WTC11 (cell line): ENCODE measurements at regions not wholly inside any gene's neighbourhood (a gene's known extent, or its start where the extent isn't known, plus 50 kb on each side); places are given as distances from the start of the nearest gene placed in this dataset.

Source experiments
- ATAC-seq: fragments of 200-7000 bp; cut with Tn5 transposase; 2 replicates; pipeline ENCODE4 v1.10.0; 2021; ENCODE audit warnings: mild to moderate bottlenecking, moderate library complexity
- CTCF ChIA-PET: fragments of 300-600 bp; sonication (Branson Sonifier 250); formaldehyde crosslinking; loops from one replicate; lab custom pipeline; 2021; ENCODE audit warnings: antibody characterized with exemption; lab: Charles Lee
- POLR2A ChIA-PET: fragments of 350-600 bp; sonication (Branson Sonifier 250); formaldehyde crosslinking; loops from one replicate; lab custom pipeline; 2021; ENCODE audit warnings: antibody characterized with exemption; lab: Charles Lee
- DNase-seq: peaks from one replicate; pipeline ENCODE4 v3.0.0; 2021; ENCODE audit warnings: low spot score
- H3K27ac Mint-ChIP-seq: 2 replicates; pipeline ENCODE4 v1.8.0; 2021; ENCODE audit warnings: mixed read lengths
- H3K27me3 Mint-ChIP-seq: 2 replicates; pipeline ENCODE4 v1.8.0; 2021; ENCODE audit warnings: low read depth, mild to moderate bottlenecking, moderate library complexity, mixed read lengths
- H3K36me3 Mint-ChIP-seq: 2 replicates; pipeline ENCODE4 v1.8.0; 2021; ENCODE audit warnings: mixed read lengths
- H3K4me1 Mint-ChIP-seq: 2 replicates; pipeline ENCODE4 v1.8.0; 2022; ENCODE audit warnings: mixed read lengths
- H3K4me3 Mint-ChIP-seq: 2 replicates; pipeline ENCODE4 v1.8.0; 2021; ENCODE audit warnings: mild to moderate bottlenecking, moderate library complexity, mixed read lengths
- H3K9me3 Mint-ChIP-seq: 2 replicates; pipeline ENCODE4 v1.8.0; 2021; ENCODE audit warnings: mixed read lengths
- AR ChIP-seq: fragments of 250-450 bp; sonication (Bioruptor Pico); IDR thresholded peaks from 2 replicates; pipeline ENCODE4 v1.9.0; 2021; ENCODE audit warnings: mild to moderate bottlenecking
- CREM ChIP-seq: sonication (generic); formaldehyde crosslinking; IDR thresholded peaks from 2 replicates; pipeline ENCODE4 v1.8.1; 2022; ENCODE audit warnings: mild to moderate bottlenecking, missing genetic modification reagents, moderate library complexity
- EMX1 ChIP-seq: fragments of 250-450 bp; sonication (Bioruptor Pico); IDR thresholded peaks from 2 replicates; pipeline ENCODE4 v1.8.0; 2021; ENCODE audit warnings: mild to moderate bottlenecking
- ERG ChIP-seq: fragments of 250-450 bp; sonication (Bioruptor Pico); IDR thresholded peaks from 2 replicates; pipeline ENCODE4 v1.8.0; 2021; ENCODE audit warnings: mild to moderate bottlenecking
- ESRRA ChIP-seq: sonication (generic); formaldehyde crosslinking; IDR thresholded peaks from 2 replicates; pipeline ENCODE4 v1.8.1; 2022; ENCODE audit warnings: mild to moderate bottlenecking, missing genetic modification reagents, borderline replicate concordance
- FOXP1 ChIP-seq: sonication (generic); formaldehyde crosslinking; IDR thresholded peaks from 2 replicates; pipeline ENCODE4 v1.8.0; 2022; ENCODE audit warnings: missing genetic modification reagents, mild to moderate bottlenecking, moderate library complexity, borderline replicate concordance
- GRHL2 ChIP-seq: fragments of 250-450 bp; sonication (Bioruptor Pico); IDR thresholded peaks from 2 replicates; pipeline ENCODE4 v1.8.0; 2022; ENCODE audit warnings: mild to moderate bottlenecking, moderate library complexity; ENCODE audit not compliant: insufficient replicate concordance, severe bottlenecking
- JUN ChIP-seq: sonication (generic); formaldehyde crosslinking; IDR thresholded peaks from 2 replicates; pipeline ENCODE4 v1.8.0; 2023; ENCODE audit warnings: mild to moderate bottlenecking, missing genetic modification reagents
- KAT7 ChIP-seq: sonication (generic); formaldehyde crosslinking; IDR thresholded peaks from 2 replicates; pipeline ENCODE4 v1.8.1; 2023; ENCODE audit warnings: missing genetic modification reagents, mild to moderate bottlenecking, borderline replicate concordance
- NFYB ChIP-seq: sonication (generic); formaldehyde crosslinking; conservative IDR thresholded peaks from 2 replicates; pipeline ENCODE4 v1.8.0; 2022; ENCODE audit warnings: low read depth, missing genetic modification reagents
- NR1H2 ChIP-seq: sonication (generic); formaldehyde crosslinking; IDR thresholded peaks from 2 replicates; pipeline ENCODE4 v1.9.0; 2021; ENCODE audit warnings: mild to moderate bottlenecking, moderate library complexity, missing genetic modification reagents
- PREB ChIP-seq: sonication (generic); formaldehyde crosslinking; IDR thresholded peaks from 2 replicates; pipeline ENCODE4 v1.8.1; 2022; ENCODE audit warnings: mild to moderate bottlenecking, missing genetic modification reagents, moderate library complexity, borderline replicate concordance
- RELA ChIP-seq: sonication (generic); formaldehyde crosslinking; IDR thresholded peaks from 2 replicates; pipeline ENCODE4 v1.8.1; 2022; ENCODE audit warnings: missing genetic modification reagents, mild to moderate bottlenecking, borderline replicate concordance
- SMAD4 ChIP-seq: sonication (generic); formaldehyde crosslinking; IDR thresholded peaks from 2 replicates; pipeline ENCODE4 v1.8.0; 2022; ENCODE audit warnings: mild to moderate bottlenecking, missing genetic modification reagents
- TEAD1 ChIP-seq: sonication (generic); formaldehyde crosslinking; IDR thresholded peaks from 2 replicates; pipeline ENCODE4 v1.8.0; 2022; ENCODE audit warnings: mild to moderate bottlenecking, missing genetic modification reagents
- ZNF263 ChIP-seq: sonication (generic); formaldehyde crosslinking; IDR thresholded peaks from 2 replicates; pipeline ENCODE4 v1.8.1; 2022; ENCODE audit warnings: low read depth, mild to moderate bottlenecking, moderate library complexity, missing genetic modification reagents
- ZNF423 ChIP-seq: fragments of 250-450 bp; sonication (Bioruptor Pico); IDR thresholded peaks from 2 replicates; pipeline ENCODE4 v2.1.2; 2022; ENCODE audit warnings: mild to moderate bottlenecking, moderate library complexity
- TF ChIP-seq, protein P1 (sequence below): sonication (generic); formaldehyde crosslinking; IDR thresholded peaks from 2 replicates; pipeline ENCODE4 v1.8.1; 2023; ENCODE audit warnings: mild to moderate bottlenecking, missing genetic modification reagents
- TF ChIP-seq, protein P2 (sequence below): fragments of 250-450 bp; sonication (Bioruptor Pico); IDR thresholded peaks from 2 replicates; pipeline ENCODE4 v2.1.2; 2022; ENCODE audit warnings: mild to moderate bottlenecking, moderate library complexity
- TF ChIP-seq, protein P3 (sequence below): sonication (generic); formaldehyde crosslinking; IDR thresholded peaks from 2 replicates; pipeline ENCODE4 v1.8.1; 2023; ENCODE audit warnings: mild to moderate bottlenecking, missing genetic modification reagents, moderate library complexity
- TF ChIP-seq, protein P4 (sequence below): sonication (generic); formaldehyde crosslinking; IDR thresholded peaks from 2 replicates; pipeline ENCODE4 v1.8.0; 2022; ENCODE audit warnings: mild to moderate bottlenecking, missing genetic modification reagents

DNA sequence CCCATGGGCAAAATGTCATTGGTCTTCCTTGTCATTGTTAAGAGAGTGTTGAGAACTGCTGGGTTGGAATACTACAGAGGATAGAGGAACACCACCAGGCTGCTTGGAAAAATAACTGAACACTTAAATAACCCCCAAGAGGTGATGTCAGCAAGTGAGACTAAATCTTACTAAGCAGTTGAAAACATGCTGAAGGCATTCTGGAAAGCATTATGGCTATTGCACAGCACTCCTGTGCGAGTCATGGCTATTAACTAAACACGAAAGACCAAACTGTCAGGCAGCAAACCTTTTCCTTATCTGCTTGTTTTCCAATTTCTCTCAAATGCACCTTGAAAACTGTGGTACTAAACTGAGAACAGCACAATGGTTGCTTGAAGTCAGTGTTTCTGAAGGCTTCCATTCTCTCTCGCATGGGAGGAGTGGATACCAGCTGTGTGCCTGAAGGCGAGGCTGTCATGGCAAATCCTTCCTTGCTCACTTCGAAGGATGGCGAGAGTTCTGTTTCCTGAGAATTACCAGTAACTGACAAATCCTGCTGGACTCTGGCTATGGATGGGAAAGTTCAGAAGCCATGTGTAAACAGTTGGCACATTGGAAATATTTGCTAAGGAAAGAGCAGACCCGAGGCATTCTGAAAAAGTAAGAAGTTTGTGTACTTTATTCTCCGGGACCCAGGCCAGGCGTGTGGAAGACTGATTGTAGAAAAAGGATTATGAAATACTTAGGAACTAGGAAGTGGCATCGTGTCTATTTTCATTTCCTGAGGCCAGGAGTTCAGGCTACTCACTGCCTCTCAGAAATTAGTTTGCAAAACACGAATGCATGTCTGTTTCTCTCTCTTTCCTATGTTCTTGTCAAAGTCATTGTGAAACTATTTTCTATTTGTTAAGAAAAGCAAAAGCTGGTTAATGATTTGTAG, 182.1 kb downstream of the DMRT2 start:
- Mint-ChIP-seq H3K27ac (no peak overlapping the region), H3K4me3 (no peak overlapping the region), H3K4me1 (peaks cover 4% of the 10 kb centered on the region), H3K27me3 (no peaks in the 10 kb centered on the region), H3K9me3 (peaks cover 6% of the 10 kb centered on the region), H3K36me3 (no peaks in the 10 kb centered on the region)
- DNase-seq (no peak), ATAC-seq (no peak)
- ChIA-PET CTCF (no interaction called here), POLR2A (no interaction called here)
- TF ChIP-seq GRHL2 (no peak), ESRRA (CRISPR knock-in tag) (no peak), SMAD4 (CRISPR knock-in tag) (no peak), RELA (CRISPR knock-in tag) (no peak), KAT7 (CRISPR knock-in tag) (no peak), CREM (CRISPR knock-in tag) (no peak), ERG (CRISPR knock-in tag) (no peak), ZNF423 (no peak), NR1H2 (CRISPR knock-in tag) (no peak)
- TF ChIP-seq, protein P1, sequence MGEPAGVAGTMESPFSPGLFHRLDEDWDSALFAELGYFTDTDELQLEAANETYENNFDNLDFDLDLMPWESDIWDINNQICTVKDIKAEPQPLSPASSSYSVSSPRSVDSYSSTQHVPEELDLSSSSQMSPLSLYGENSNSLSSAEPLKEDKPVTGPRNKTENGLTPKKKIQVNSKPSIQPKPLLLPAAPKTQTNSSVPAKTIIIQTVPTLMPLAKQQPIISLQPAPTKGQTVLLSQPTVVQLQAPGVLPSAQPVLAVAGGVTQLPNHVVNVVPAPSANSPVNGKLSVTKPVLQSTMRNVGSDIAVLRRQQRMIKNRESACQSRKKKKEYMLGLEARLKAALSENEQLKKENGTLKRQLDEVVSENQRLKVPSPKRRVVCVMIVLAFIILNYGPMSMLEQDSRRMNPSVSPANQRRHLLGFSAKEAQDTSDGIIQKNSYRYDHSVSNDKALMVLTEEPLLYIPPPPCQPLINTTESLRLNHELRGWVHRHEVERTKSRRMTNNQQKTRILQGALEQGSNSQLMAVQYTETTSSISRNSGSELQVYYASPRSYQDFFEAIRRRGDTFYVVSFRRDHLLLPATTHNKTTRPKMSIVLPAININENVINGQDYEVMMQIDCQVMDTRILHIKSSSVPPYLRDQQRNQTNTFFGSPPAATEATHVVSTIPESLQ = no peak

DNA sequence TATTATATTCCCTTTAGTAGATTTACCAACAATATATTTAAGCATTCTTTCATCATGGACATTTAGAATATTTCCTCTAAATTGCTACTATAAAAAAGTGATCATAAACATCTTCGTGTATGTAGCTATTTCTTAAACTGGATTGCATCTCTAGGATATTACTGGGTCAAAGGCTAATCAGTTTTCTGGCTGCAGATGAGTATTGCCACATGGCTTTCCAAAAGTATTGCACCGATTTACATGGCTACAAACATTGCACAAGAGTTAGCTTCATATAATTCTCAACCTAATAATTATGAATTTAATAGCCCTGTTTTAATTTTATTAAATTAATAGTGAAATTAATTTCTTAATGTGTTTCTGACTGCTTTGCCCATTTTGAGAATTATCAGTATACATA, 183.4 kb downstream of the DMRT2 start:
- H3K36me3 Mint-ChIP-seq = no peaks in the 10 kb centered on the region
- CTCF ChIA-PET = no interaction called here
- ATAC-seq (no peak), DNase-seq (no peak)
- H3K4me3 Mint-ChIP-seq = no peak overlapping the region
- H3K9me3 Mint-ChIP-seq = peaks cover 6% of the 10 kb centered on the region
- peaks cover 4% of the 10 kb centered on the region for H3K4me1 Mint-ChIP-seq
- POLR2A ChIA-PET = interaction anchor here (0.6 kb wide), 1 partner anchor 42 kb away, joined by 4 read pairs; no protein-coding TSS in a partner anchor
- no peak overlapping the region for H3K27ac Mint-ChIP-seq
- no peak for TF ChIP-seq EMX1
- TF ChIP-seq, protein P2, sequence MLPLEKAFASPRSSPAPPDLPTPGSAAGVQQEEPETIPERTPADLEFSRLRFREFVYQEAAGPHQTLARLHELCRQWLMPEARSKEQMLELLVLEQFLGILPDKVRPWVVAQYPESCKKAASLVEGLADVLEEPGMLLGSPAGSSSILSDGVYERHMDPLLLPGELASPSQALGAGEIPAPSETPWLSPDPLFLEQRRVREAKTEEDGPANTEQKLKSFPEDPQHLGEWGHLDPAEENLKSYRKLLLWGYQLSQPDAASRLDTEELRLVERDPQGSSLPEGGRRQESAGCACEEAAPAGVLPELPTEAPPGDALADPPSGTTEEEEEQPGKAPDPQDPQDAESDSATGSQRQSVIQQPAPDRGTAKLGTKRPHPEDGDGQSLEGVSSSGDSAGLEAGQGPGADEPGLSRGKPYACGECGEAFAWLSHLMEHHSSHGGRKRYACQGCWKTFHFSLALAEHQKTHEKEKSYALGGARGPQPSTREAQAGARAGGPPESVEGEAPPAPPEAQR (CRISPR knock-in tag) = no peak
- no peak for TF ChIP-seq KAT7 (CRISPR knock-in tag)
- no peak for TF ChIP-seq ESRRA (CRISPR knock-in tag)
- TF ChIP-seq AR (CRISPR knock-in tag) = no peak
- TF ChIP-seq TEAD1 (CRISPR knock-in tag) = no peak
- TF ChIP-seq NFYB (CRISPR knock-in tag) = no peak
- no peak for TF ChIP-seq ZNF423
- TF ChIP-seq, protein P3, sequence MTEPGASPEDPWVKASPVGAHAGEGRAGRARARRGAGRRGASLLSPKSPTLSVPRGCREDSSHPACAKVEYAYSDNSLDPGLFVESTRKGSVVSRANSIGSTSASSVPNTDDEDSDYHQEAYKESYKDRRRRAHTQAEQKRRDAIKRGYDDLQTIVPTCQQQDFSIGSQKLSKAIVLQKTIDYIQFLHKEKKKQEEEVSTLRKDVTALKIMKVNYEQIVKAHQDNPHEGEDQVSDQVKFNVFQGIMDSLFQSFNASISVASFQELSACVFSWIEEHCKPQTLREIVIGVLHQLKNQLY (CRISPR knock-in tag) = no peak
- TF ChIP-seq ZNF263 (CRISPR knock-in tag) = no peak
- no peak for TF ChIP-seq FOXP1 (CRISPR knock-in tag)
- no peak for TF ChIP-seq PREB (CRISPR knock-in tag)
- TF ChIP-seq, protein P4, sequence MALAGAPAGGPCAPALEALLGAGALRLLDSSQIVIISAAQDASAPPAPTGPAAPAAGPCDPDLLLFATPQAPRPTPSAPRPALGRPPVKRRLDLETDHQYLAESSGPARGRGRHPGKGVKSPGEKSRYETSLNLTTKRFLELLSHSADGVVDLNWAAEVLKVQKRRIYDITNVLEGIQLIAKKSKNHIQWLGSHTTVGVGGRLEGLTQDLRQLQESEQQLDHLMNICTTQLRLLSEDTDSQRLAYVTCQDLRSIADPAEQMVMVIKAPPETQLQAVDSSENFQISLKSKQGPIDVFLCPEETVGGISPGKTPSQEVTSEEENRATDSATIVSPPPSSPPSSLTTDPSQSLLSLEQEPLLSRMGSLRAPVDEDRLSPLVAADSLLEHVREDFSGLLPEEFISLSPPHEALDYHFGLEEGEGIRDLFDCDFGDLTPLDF (CRISPR knock-in tag) = no peak
- TF ChIP-seq JUN (CRISPR knock-in tag) = no peak
- no peaks in the 10 kb centered on the region for H3K27me3 Mint-ChIP-seq
